HepG2 (cell line): ENCODE measurements at regions not wholly inside any gene's neighbourhood (a gene's known extent, or its start where the extent isn't known, plus 50 kb on each side); places are given as distances from the start of the nearest gene placed in this dataset.
A peak's percentile ranks its signal among the peaks of the same experiment; 100 is the strongest.

Experiments used
- ATAC-seq: fragments of 200-7000 bp; cut with Tn5 transposase; 3 replicates; pipeline ENCODE4 v1.9.1; 2020; ENCODE audit warnings: mild to moderate bottlenecking, moderate library complexity
- BruUV-seq: library from RNA; stranded (reverse); fragments of 400-500 nt; replicated peaks from 2 replicates; lab custom pipeline; 2021; lab: Mats Ljungman, UMichigan
- CTCF ChIA-PET: fragments of 300-600 bp; formaldehyde crosslinking; extraction: SDS; loops from one replicate; lab custom pipeline; 2021; ENCODE audit warnings: low total read pairs, inconsistent platforms, low intra/inter-chr PET ratio; lab: Yijun Ruan, JAX
- POLR2A ChIA-PET: fragments of 350-600 bp; sonication (Branson Sonifier 250); formaldehyde crosslinking; loops from one replicate; lab custom pipeline; 2020; ENCODE audit warnings: antibody characterized with exemption, inconsistent platforms; lab: Yijun Ruan, JAX
- DNase-seq: peaks from one replicate; pipeline ENCODE4 v3.0.0-alpha.2; 2015; ENCODE audit warnings: low spot score
- FAIRE-seq: peaks from 3 replicates; lab custom pipeline; 2011; peaks lifted over from hg19 to GRCh38; lab: Jason Lieb, UNC
- H2AFZ ChIP-seq: one replicate; pipeline ENCODE4 v1.6.1; 2011; ENCODE audit warnings: low read length, inconsistent platforms
- H3K27ac ChIP-seq: fragments of 300-600 bp; 3 replicates; pipeline ENCODE4 v1.8.0; 2011; ENCODE audit warnings: mixed run types, mild to moderate bottlenecking, mixed read lengths, low read length, inconsistent platforms; ENCODE audit not compliant: insufficient read depth; ENCODE audit errors: extremely low read length
- H3K27me3 ChIP-seq, 2 experiments: fragments of 200-600 bp in 1 of 2; 2 replicates in 1 of 2; 3 replicates in 1 of 2; pipeline versions ENCODE4 v1.6.0 to v1.8.0; 2011; ENCODE audit warnings: low read length in 2 of 2, mild to moderate bottlenecking in 2 of 2, moderate library complexity in 2 of 2, inconsistent platforms in 1 of 2; ENCODE audit not compliant: insufficient read depth in 2 of 2, control insufficient read depth in 1 of 2
- H3K36me3 ChIP-seq, 2 experiments: fragments of 200-600 bp in 1 of 2; replicated peaks in 1 of 2; 2 replicates in 1 of 2; 3 replicates in 1 of 2; pipeline versions ENCODE4 v1.5.1 to v1.8.0; 2011; ENCODE audit warnings: low read length in 2 of 2, inconsistent platforms in 1 of 2; ENCODE audit not compliant: insufficient read depth in 2 of 2, control insufficient read depth in 1 of 2
- H3K4me1 ChIP-seq: 2 replicates; pipeline ENCODE4 v1.5.1; 2012; ENCODE audit warnings: low read length, inconsistent platforms; ENCODE audit not compliant: insufficient read depth
- H3K4me2 ChIP-seq: 2 replicates; pipeline ENCODE4 v1.6.0; 2011; ENCODE audit warnings: low read depth, low read length, inconsistent platforms
- H3K4me3 ChIP-seq, 3 experiments: fragments of 200-600 bp in 1 of 3; sonication (generic), shearing (Covaris generic) in 1 of 3; replicated peaks in 1 of 3; 2 replicates each; pipeline ENCODE4 v1.5.1; 2011 to 2016; ENCODE audit warnings: low read length in 3 of 3, inconsistent platforms in 2 of 3, low read depth in 2 of 3, mild to moderate bottlenecking in 2 of 3, control low read depth in 1 of 3, mixed read lengths in 1 of 3; ENCODE audit not compliant: insufficient read depth in 1 of 3
- H3K79me2 ChIP-seq: one replicate; pipeline ENCODE4 v1.6.1; 2011; ENCODE audit warnings: low read length, inconsistent platforms; ENCODE audit not compliant: insufficient read depth
- H3K9ac ChIP-seq: 2 replicates; pipeline ENCODE4 v1.6.0; 2011; ENCODE audit warnings: mild to moderate bottlenecking, low read depth, low read length, inconsistent platforms; ENCODE audit not compliant: insufficient read depth
- H3K9me3 ChIP-seq: 2 replicates; pipeline ENCODE4 v1.5.1; 2012; ENCODE audit warnings: mild to moderate bottlenecking, low read length
- H4K20me1 ChIP-seq: 2 replicates; pipeline ENCODE4 v1.6.0; 2011; ENCODE audit warnings: inconsistent platforms, mild to moderate bottlenecking, low read length, moderate library complexity; ENCODE audit not compliant: insufficient read depth
- JDP2 ChIP-seq: sonication (generic); formaldehyde crosslinking; IDR thresholded peaks from 2 replicates; pipeline ENCODE4 v1.8.1; 2022; ENCODE audit warnings: missing genetic modification reagents, borderline replicate concordance
- MAFF ChIP-seq: IDR thresholded peaks from 2 replicates; pipeline ENCODE4 v1.6.1; 2011; ENCODE audit warnings: low read depth, low read length, improper control_type of control experiment
- MAFK ChIP-seq, 2 experiments: IDR thresholded peaks in 1 of 2; conservative IDR thresholded peaks in 1 of 2; 2 replicates each; pipeline ENCODE4 v1.6.1; 2011; ENCODE audit warnings: improper control_type of control experiment in 2 of 2, low read length in 2 of 2
- MEIS2 ChIP-seq: sonication (generic); formaldehyde crosslinking; IDR thresholded peaks from 2 replicates; pipeline ENCODE4 v1.9.0; 2021; ENCODE audit warnings: mild to moderate bottlenecking, missing genetic modification reagents
- NCOA1 ChIP-seq: sonication (generic); formaldehyde crosslinking; IDR thresholded peaks from 2 replicates; pipeline ENCODE4 v1.9.0; 2021; ENCODE audit warnings: missing genetic modification reagents
- NFATC3 ChIP-seq: sonication (generic); formaldehyde crosslinking; IDR thresholded peaks from 2 replicates; pipeline ENCODE4 v1.5.1; 2020; ENCODE audit warnings: mild to moderate bottlenecking, missing genetic modification reagents
- RCOR2 ChIP-seq: IDR thresholded peaks from 2 replicates; pipeline ENCODE4 v1.6.1; 2016; ENCODE audit warnings: missing biosample characterization, missing genetic modification reagents
- SMARCE1 ChIP-seq: fragments of 450-650 bp; IDR thresholded peaks from 2 replicates; pipeline ENCODE4 v1.6.1; 2017; ENCODE audit warnings: borderline replicate concordance
- TMF1 ChIP-seq: sonication (generic); formaldehyde crosslinking; IDR thresholded peaks from 2 replicates; pipeline ENCODE4 v1.8.1; 2022; ENCODE audit warnings: low read depth, missing genetic modification reagents
- ZNF264 ChIP-seq: sonication (generic); formaldehyde crosslinking; IDR thresholded peaks from 2 replicates; pipeline ENCODE4 v1.4.0; 2020; ENCODE audit warnings: missing genetic modification reagents
- ZNF557 ChIP-seq: sonication (generic); formaldehyde crosslinking; IDR thresholded peaks from 2 replicates; pipeline ENCODE4 v1.4.0; 2020; ENCODE audit warnings: missing genetic modification reagents
- ZNF782 ChIP-seq: sonication (generic); formaldehyde crosslinking; IDR thresholded peaks from 2 replicates; pipeline ENCODE4 v1.4.0; 2020; ENCODE audit warnings: missing genetic modification reagents, mild to moderate bottlenecking, borderline replicate concordance
- WGBS: methylation state at CpG from one replicate; pipeline ENCODE4 v1.1.6; 2017; ENCODE audit warnings: low lambda C conversion rate; 5-methylcytosine and 5-hydroxymethylcytosine counted together
- in situ Hi-C: cut with HindIII; loops from 2 replicates; pipeline ENCODE4 v1.10.0; 2017; ENCODE audit warnings: low pct_unique_long_range_greater_than_20kb; ENCODE audit not compliant: extremely low pct_ligation_motif_present
- intact Hi-C: fragments of 100-400 bp; cut with micrococcal nuclease; formaldehyde crosslinking; loops from one replicate; pipeline ENCODE4 v1.10.0; 2022; ENCODE audit not compliant: unreplicated experiment
- TF ChIP-seq, protein P1 (sequence below): IDR thresholded peaks from 2 replicates; pipeline ENCODE4 v1.6.1; 2016; ENCODE audit warnings: low read depth, borderline replicate concordance
- TF ChIP-seq, protein P2 (sequence below): IDR thresholded peaks from 2 replicates; pipeline ENCODE4 v1.6.1; 2016; ENCODE audit warnings: missing biosample characterization, missing genetic modification reagents, low read depth
- TF ChIP-seq, protein P3 (sequence below): sonication (generic); formaldehyde crosslinking; IDR thresholded peaks from 2 replicates; pipeline ENCODE4 v1.4.0; 2020; ENCODE audit warnings: mild to moderate bottlenecking, missing genetic modification reagents

DNA sequence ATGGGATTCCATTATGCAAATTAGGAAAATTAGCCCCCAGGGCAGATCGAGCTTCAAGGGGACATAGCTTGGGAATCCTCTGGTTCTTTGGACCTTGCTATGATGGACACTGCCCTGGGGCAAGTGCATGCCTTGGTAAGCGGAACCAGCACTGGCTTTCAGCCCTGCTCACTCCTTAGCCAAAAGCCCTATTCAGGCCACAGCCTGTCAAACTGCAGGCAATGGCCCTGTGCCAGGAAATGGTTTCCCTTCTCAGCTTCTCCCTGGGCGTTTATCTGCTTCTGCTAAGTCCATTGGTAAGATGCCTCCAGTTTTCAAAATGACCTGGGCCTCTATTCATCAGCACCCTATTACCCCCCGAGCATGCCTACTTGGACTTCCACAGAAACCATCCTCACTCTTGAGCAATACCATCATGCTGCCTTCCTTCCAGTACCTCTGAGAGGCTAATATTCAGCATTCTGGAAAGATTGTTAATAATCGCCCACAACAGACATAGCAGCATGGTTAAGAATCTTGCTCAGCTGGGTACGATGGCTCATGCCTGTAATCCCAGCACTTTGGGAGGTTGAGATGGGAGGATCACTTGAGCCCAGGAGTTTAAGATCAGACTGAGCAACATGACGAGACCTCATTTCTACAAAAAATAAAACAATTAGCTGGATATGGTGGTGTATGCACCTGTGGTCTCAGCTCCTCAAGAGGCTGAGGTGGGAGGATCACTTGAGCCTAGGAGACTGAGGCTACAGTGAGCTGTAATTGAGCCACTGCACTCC is 918.6 kb upstream of the AUTS2 start:
- no peak for FAIRE-seq
- ChIA-PET CTCF (no interaction called here), POLR2A (no interaction called here)
- H3K9me3 ChIP-seq, result peaks cover 16% of the 10 kb centered on the region
- no peaks in the 10 kb centered on the region for H4K20me1 ChIP-seq
- no peaks in the 10 kb centered on the region for H3K36me3 ChIP-seq
- in situ Hi-C loops, result no loop called here
- ATAC-seq, result no peak
- H3K4me1 ChIP-seq, result no peaks in the 10 kb centered on the region
- DNase-seq, result no peak
- H2AFZ ChIP-seq, result no peak overlapping the region
- no peak overlapping the region for H3K4me3 ChIP-seq
- no peak overlapping the region for H3K27ac ChIP-seq
- H3K4me2 ChIP-seq, result no peak overlapping the region
- intact Hi-C loops, result no loop called here
- TF ChIP-seq ZNF782 (CRISPR knock-in tag), result no peak
- TF ChIP-seq NFATC3 (CRISPR knock-in tag), result no peak
- TF ChIP-seq ZNF557 (CRISPR knock-in tag), result no peak
- no peak for TF ChIP-seq RCOR2 (CRISPR knock-in tag)
- no peak overlapping the region for H3K9ac ChIP-seq
- no TSS peak for BruUV-seq
- no peaks in the 10 kb centered on the region for H3K79me2 ChIP-seq
- no peaks in the 10 kb centered on the region for H3K27me3 ChIP-seq
- 7% methylated on average over 6 of the region's 7 CpGs for WGBS

DNA sequence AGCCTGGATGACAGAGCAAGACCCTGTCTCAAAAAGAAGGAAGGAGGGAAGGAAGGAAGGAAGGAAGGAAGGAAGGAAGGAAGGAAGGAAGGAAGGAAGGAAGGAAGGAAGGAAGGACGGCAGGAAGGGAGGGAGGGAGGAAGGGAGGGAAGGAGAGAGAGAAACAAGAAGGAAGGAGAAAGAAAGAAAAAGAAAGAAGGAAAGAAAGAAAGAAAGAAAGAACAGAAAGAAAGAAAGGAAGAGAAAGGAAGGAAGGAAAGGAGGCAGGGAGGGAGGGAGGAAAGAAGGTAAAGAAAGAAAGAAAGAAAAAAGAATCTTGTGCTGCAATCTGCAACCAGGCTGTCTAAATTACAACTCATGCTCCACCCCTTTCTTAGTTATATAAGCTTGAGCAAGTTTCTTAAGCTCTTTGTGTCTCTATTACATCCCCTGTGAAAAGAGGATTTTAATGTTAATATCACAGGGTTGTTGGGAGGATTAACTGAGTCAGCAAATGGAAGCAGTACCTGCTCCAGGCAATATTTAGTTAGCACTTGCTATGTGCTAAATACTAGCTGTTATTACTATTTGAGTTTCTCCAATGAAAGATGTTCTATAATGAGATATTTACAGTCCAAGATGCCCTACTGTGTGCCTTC is 917.9 kb upstream of the AUTS2 start:
- H3K4me3 ChIP-seq, result no peak overlapping the region
- FAIRE-seq (no peak), DNase-seq (no peak), ATAC-seq (no peak)
- no peaks in the 10 kb centered on the region for H3K36me3 ChIP-seq
- no peaks in the 10 kb centered on the region for H3K27me3 ChIP-seq
- in situ Hi-C loops (no loop called here), intact Hi-C loops (no loop called here)
- no peak overlapping the region for H2AFZ ChIP-seq
- CTCF ChIA-PET, result no interaction called here
- POLR2A ChIA-PET, result no interaction called here
- no peak overlapping the region for H3K27ac ChIP-seq
- no peaks in the 10 kb centered on the region for H3K4me1 ChIP-seq
- TF ChIP-seq TMF1 (CRISPR knock-in tag) (no peak), MEIS2 (no peak), SMARCE1 (no peak), MAFF (peak; percentile 43; the same call in 1 of the 2 replicates), JDP2 (CRISPR knock-in tag) (no peak), ZNF264 (CRISPR knock-in tag) (no peak), NCOA1 (no peak), MAFK (conservative IDR thresholded peaks at IDR 0.05 in 1 of 2, IDR thresholded peaks at IDR 0.05 in 1 of 2; ENCODE audit: low read length in 2 of 2) (peak in 1 of 2 experiments; percentile 64; a peak in 2 of 4 replicates)
- TF ChIP-seq, protein P1, sequence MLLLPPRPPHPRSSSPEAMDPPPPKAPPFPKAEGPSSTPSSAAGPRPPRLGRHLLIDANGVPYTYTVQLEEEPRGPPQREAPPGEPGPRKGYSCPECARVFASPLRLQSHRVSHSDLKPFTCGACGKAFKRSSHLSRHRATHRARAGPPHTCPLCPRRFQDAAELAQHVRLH (CRISPR knock-in tag), result no peak
- TF ChIP-seq, protein P2, sequence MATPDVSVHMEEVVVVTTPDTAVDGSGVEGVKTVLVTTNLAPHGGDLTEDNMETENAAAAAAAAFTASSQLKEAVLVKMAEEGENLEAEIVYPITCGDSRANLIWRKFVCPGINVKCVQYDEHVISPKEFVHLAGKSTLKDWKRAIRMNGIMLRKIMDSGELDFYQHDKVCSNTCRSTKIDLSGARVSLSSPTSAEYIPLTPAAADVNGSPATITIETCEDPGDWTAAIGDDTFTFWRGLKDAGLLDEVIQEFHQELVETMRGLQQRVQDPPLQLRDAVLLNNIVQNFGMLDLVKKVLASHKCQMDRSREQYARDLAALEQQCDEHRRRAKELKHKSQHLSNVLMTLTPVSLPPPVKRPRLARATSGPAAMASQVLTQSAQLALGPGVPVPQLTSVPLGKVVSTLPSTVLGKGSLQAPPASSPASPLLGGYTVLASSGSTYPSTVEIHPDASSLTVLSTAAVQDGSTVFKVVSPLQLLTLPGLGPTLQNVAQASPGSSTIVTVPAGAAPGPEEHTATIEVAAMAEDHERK (CRISPR knock-in tag), result no peak
- TF ChIP-seq, protein P3, sequence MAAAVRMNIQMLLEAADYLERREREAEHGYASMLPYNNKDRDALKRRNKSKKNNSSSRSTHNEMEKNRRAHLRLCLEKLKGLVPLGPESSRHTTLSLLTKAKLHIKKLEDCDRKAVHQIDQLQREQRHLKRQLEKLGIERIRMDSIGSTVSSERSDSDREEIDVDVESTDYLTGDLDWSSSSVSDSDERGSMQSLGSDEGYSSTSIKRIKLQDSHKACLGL (CRISPR knock-in tag), result no peak
- TF ChIP-seq, all 625 proteins: peak for 2
- no peaks in the 10 kb centered on the region for H4K20me1 ChIP-seq
- WGBS, result 2% methylated on average over 1 of the region's 1 CpG
- BruUV-seq, result no TSS peak
- peaks cover 13% of the 10 kb centered on the region for H3K9me3 ChIP-seq
- H3K4me2 ChIP-seq, result no peak overlapping the region
- no peaks in the 10 kb centered on the region for H3K79me2 ChIP-seq
- no peak overlapping the region for H3K9ac ChIP-seq
